Stimulated activated CD4-positive, alpha-beta T cell treated with anti-CD3 and anti-CD28 coated beads, Interleukin-12 subunit alpha, Interleukin-12 subunit beta, amount 100 ng/mL, for 48 hours (primary cell): ENCODE measurements at regions not wholly inside any gene's neighbourhood (a gene's known extent, or its start where the extent isn't known, plus 50 kb on each side); places are given as distances from the start of the nearest gene placed in this dataset.

Experiments used
- DNase-seq, 3 donors: peaks; one replicate each; pipeline ENCODE4 v3.0.0-alpha.2; 2020; ENCODE audit warnings: low read depth in 2 of 3, low spot score in 1 of 3

GRCh38 chr12:28104903-28105864 is 85.1 kb upstream of the CCDC91 start:
- DNase-seq, result no peak

DNA sequence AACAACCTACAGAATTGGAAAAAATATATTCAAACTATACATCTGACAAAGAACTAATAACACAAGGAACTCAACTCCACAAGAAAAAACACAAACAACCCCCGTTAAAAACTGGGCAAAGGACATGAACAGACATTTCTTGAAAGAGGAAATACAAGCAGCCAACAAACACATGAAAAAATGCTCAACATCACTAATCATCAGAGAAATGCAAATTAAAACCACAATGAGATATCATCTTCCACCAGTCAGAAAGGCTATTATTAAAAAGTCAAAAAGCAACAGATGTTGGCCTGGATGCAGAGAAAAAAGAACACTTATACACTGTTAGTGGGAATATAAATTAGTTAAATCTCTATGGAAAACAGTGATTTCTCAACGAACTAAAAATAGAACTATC is 82.6 kb upstream of the CCDC91 start:
- no peak for DNase-seq

- no peak for DNase-seq
These were observed 81.7 kb upstream of the CCDC91 start for GRCh38 chr12:28108599-28108998.

DNA sequence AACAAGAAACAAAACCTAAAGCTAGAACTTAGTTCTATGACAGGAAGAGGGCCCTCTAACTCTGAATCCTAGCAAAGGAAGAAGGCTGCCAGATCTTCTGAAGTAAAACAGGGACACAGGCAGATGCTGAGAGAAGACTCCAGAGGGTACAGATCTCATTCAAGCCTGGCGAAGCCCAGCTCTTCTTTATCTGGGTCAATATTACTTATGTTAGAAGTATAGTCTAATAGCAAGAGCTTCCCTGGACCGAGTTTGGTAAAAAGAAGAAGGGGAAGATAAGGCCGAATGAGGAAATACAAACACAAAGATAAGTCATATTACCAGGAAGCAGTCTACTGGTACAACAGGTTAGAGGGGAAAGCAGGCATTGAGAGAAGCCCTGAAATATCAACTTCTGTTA is 79.9 kb upstream of the CCDC91 start:
- DNase-seq, result no peak

DNA sequence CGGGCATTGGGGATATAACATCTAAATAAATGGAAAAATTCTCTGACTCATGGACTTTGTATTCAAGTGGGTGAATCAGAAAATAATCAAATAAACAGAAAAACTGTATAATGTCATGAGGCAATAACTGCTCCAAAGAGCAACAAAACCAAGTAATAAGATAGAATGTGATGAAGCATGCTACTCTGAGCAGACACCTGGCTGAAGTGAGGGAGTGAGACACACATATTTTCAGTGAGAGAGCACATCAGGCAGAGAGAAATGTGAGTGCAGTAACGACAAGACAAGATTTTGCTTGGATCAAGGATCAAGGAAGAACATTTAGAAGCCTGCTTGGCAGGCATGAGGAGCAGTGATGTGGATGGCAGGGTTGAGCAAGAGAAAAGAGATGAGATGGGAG is 75.8 kb upstream of the CCDC91 start:
- no peak for DNase-seq

DNA sequence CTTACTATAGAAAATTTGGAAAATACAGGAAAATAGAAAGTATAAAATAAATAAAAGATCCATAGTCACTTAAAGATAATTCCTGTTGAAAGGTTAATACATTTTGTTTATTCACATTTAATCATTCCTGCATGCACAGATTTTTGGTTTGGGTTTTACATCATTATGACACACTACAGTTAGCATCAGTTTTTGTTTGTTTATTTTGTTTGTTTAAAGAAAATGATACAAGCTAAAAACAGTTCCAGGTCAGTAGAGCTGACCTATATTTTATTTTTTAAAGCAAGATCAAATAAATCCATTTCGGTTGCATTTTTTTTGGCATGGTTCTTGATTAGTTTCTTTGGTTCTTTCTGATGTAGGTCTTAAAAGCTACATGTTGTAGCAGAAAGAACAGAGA is 68.8 kb upstream of the CCDC91 start:
- DNase-seq, result no peak

GRCh38 chr12:28121899-28122655 is 68.2 kb upstream of the CCDC91 start:
- no peak for DNase-seq

GRCh38 chr12:28122756-28123155 is 67.5 kb upstream of the CCDC91 start:
- no peak for DNase-seq

DNA sequence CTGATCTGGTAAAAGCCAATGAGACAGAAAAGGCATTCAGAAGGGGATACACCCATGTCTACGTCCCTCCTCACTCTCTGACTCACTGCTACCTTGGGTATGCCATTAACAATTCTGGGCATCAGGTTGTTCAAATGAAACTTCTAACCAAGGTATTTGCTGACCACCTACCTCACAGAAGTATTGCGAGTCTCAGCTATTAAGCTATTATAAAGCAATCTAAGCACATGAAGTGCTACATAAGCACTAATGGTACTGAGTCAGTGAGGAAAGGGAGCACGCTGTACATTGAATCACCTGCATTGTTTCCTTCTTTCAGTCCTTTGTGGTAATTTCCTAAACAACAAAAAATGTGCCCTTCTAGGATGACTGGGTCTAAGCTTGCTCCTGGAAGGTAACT is 62.8 kb upstream of the CCDC91 start:
- no peak for DNase-seq

GRCh38 chr12:28129031-28129430 is 61.2 kb upstream of the CCDC91 start:
- DNase-seq, result no peak

DNA sequence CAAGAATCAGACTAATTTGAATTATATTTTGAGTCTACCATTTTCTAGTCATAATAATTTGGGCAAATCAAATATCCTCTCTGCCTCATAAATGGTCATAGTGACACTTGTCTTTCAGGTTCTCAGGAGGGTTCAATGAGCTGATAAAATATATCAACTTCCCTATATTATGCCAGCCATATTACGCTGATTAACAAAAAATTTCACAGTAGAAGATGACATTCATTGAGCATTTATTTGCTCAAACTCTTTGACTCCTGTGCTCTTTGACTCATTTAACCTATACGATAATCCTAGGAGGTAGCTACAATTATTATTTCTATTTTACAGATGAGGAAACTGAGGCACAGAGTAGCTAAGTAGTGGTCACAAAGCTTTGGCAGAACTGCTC is 60.0 kb upstream of the CCDC91 start:
- DNase-seq, result no peak

DNA sequence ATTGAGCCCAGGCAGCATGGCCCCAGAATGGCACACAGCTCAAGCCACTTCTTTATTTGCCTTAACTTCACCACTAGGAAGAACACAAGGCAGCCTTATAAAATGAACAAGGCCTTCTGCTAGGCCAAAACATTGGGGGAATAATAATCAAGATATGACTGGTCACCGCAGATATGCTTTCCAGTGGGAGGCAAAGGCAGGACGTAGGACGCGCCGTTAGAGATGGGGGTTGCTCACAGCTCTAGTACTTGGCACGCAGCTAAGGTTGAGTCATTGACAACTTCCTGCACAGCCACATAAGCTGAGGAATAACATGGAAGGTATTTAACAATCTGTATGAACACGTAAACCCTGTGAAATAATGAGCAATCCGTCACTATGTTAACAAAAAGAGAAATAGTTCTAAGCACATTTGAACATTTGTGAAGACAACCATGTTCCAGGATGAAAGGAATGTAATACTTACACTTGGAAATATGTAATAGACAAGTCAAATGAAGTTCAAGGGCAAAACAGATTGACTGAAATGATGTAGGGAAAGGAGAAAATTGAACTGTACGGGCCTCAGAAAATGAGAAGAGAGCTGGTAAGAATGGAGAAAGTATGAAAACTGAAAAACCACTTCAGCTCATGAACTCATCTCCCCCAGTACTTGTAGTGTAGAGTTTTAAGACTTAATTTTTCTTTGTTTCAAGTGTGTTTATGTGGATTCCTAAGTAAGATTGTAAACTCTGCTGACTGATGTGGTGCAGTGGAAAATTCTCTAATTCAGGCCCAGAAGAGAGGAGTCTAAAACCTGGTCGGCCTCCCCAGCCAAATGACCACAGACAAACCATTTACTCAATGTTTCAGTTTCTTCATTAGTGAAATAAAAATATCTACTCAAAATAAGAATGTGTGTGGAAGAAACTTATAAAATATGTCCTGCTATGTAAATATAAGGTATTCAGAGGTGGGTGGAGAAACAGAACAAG is 59.3 kb upstream of the CCDC91 start:
- peak in 1 of 3 donors; percentile 1 for DNase-seq

DNA sequence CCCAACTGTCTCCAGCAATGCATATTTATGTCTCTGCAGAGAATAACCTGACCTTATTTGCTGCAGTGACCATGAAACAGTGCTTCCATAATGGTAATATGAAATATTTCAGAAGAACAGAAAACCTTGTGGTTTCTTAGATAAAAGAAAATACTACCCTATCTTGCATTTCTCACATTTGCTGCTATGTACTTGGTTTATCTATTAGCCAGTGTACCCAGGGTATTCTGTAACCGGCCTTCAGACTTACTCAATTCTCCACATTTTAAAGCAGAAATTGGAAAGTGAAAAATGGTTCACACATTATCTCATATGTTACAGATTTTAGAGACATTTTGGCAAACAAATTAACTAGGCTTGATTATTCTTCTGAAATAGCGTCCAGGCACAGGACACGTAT is 57.9 kb upstream of the CCDC91 start:
- no peak for DNase-seq

DNA sequence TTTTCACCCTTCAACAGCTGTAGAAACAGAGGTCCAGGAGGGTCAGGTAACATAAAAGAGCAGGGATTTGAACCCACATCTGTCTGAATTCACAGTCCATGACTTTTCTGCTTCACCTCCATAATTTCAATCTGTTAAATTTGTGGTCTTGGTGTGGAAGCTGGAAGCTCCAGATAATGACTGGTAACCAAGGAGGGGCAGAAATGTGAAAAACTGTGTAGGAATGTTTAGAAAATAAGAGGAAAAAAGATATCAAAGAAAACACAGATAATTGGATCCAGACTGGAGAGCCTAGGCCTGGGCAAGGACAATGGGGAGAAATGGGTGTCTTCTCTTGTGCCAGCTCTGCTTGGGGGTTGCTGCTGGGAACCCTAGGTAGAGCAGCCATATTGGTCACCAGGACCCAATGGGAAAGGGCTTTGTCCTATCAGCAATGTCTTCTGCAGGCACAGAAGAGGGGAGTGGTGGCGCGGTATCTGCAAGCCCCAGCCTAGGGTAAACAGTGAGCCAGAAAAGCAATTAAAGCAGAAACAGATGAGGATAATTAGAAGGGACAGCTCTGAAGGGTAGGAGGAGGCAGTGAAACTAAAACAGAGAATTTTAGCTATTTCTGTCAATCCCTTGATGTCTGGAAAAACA is 54.3 kb upstream of the CCDC91 start:
- no peak for DNase-seq

DNA sequence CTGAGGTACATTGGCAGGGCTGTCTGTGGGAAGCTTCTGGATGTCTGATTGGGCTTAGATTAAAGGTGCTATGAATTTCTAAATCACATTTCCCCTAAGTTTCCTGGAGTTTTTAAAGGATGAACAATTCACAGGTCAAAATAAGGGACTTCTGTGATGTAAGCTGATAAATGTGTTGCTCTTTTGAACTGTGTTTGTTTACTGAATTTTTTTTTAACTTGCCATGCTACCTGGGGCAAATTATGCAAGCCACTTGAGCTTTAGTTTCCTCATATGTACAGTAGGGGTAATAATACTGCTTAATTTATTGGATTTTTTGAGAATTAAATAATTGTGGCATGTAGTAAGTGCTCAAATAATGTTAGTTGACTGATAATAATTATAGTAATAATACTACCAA is 52.8 kb upstream of the CCDC91 start:
- DNase-seq, result no peak

DNA sequence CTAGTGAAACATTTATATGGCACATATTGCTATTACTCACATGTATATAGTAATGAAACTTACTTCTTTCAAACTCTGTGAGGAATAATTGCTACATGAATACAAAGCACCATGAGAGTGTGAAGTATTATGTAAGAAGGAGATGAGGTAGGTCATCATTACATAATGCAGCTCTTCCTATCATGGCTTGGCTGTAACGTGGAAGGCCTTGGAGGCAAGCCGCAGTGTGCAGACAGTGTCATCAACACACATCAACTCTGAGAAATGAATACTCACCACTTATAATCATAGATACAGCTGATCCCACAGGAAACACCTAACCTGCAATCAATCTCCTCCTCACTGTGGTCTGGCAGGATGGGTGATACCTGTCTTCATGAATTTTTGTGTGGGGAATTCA is 49.9 kb upstream of the CCDC91 start:
- DNase-seq, result no peak
